ENCODE measurements at regions not wholly inside any gene's neighbourhood (a gene's known extent, or its start where the extent isn't known, plus 50 kb on each side); places are given as distances from the start of the nearest gene placed in this dataset.

DNA sequence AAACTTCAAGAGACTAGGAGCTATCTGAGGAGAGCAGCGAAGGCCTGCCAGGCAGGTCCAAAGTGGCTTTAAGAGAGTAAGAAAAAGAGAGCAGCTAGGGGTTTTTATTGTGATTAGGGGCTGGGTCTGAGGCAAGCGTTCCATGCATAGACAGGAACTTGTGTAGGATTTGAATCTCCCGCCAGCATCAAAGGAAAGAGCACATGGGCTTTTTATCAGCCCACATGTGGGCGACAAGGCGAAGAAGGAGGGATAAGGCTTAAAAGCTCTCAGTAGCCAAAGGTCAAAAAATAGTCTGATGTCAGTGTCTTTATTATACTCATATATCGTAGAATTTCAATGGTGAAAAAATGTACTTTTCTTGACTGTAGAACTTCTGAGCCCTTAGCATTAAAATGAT, 178.5 kb upstream of the TMEFF2 start:
- Histone ChIP-seq H3K36me3 (ENCODE audit: control insufficient read depth in 2 of 3, insufficient read depth in 3 of 3, low read length in 3 of 3) (no peaks in the 10 kb centered on the region), H3K9me3 (ENCODE audit: control insufficient read depth in 2 of 3, insufficient read depth in 1 of 3, low read length in 3 of 3) (no peaks in the 10 kb centered on the region), H3K4me3 (ENCODE audit: low read length in 3 of 3) (no peak overlapping the region), H3K9ac (ENCODE audit: low read length in 3 of 3) (no peak overlapping the region), H3K4me1 (ENCODE audit: control insufficient read depth in 2 of 3, insufficient read depth in 2 of 3, low read depth in 1 of 3, low read length in 3 of 3) (no peaks in the 10 kb centered on the region), H3K27me3 (ENCODE audit: control insufficient read depth, insufficient read depth, low read length) (no peaks in the 10 kb centered on the region), H3K27ac (ENCODE audit: low read depth in 2 of 2, low read length in 2 of 2) (no peak overlapping the region)
- DNase-seq (no peak), FAIRE-seq (no peak)
- intact Hi-C loops (cut with DNase I): no loop called here
- TF ChIP-seq, protein P1, sequence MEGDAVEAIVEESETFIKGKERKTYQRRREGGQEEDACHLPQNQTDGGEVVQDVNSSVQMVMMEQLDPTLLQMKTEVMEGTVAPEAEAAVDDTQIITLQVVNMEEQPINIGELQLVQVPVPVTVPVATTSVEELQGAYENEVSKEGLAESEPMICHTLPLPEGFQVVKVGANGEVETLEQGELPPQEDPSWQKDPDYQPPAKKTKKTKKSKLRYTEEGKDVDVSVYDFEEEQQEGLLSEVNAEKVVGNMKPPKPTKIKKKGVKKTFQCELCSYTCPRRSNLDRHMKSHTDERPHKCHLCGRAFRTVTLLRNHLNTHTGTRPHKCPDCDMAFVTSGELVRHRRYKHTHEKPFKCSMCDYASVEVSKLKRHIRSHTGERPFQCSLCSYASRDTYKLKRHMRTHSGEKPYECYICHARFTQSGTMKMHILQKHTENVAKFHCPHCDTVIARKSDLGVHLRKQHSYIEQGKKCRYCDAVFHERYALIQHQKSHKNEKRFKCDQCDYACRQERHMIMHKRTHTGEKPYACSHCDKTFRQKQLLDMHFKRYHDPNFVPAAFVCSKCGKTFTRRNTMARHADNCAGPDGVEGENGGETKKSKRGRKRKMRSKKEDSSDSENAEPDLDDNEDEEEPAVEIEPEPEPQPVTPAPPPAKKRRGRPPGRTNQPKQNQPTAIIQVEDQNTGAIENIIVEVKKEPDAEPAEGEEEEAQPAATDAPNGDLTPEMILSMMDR (IDR thresholded peaks at IDR 0.05; ENCODE audit: borderline replicate concordance, extremely low read depth, insufficient read depth): no peak

DNA sequence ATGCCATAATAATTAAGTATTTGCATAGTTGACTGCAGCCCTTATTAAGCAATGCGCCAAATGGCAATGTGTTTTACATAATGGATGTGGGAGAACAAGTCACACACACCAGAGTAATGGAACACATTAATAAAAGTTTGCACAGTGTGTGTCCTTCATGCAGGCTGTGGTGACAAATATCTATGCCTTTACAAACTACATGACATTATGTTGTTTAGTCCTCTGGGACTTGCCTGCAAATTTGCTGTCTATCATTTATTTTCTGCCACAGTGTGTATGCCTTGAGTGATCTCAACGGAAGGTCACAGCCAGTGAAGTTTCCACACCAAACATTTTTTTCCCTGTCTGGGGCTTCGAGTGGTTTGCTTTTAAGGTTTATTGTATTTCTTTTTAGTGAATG, 175.2 kb upstream of the TMEFF2 start:
- intact Hi-C loops (cut with DNase I): no loop called here
- FAIRE-seq (no peak), DNase-seq (no peak)

DNA sequence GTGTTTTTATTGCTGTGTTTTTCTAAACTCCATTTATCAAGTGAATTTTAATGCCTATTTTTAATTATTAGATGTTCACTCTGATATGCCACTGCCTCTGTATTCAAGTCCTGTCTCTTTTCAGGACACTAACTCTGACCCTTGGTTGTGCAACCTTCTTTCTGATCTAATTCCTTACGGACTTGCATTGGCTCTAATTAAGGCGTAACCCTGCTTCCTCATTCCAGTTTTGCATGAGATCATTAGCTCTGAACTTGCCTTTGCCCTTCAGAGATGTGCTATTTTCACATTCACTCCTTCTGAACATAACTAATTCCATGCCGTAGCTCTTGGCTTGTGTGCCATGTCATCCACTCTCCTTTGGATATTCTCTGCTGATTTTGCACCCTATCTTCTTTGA, 162.5 kb upstream of the TMEFF2 start:
- Histone ChIP-seq H3K36me3 (ENCODE audit: control insufficient read depth in 2 of 3, insufficient read depth in 3 of 3, low read length in 3 of 3) (no peaks in the 10 kb centered on the region), H3K27ac (ENCODE audit: low read depth in 2 of 2, low read length in 2 of 2) (no peak overlapping the region), H3K9me3 (ENCODE audit: control insufficient read depth in 2 of 3, insufficient read depth in 1 of 3, low read length in 3 of 3) (no peaks in the 10 kb centered on the region), H3K27me3 (ENCODE audit: control insufficient read depth, insufficient read depth, low read length) (no peaks in the 10 kb centered on the region), H3K4me3 (ENCODE audit: low read length in 3 of 3) (no peak overlapping the region), H3K9ac (ENCODE audit: low read length in 3 of 3) (no peak overlapping the region), H3K4me1 (ENCODE audit: control insufficient read depth in 2 of 3, insufficient read depth in 2 of 3, low read depth in 1 of 3, low read length in 3 of 3) (no peaks in the 10 kb centered on the region)
- intact Hi-C loops (cut with DNase I): no loop called here
- FAIRE-seq: no peak
- no peak for DNase-seq
- TF ChIP-seq, protein P1 (IDR thresholded peaks at IDR 0.05; ENCODE audit: borderline replicate concordance, extremely low read depth, insufficient read depth): no peak

More for the DNA sequence above, 175.2 kb upstream of the TMEFF2 start:
- TF ChIP-seq, protein P1 (IDR thresholded peaks at IDR 0.05; ENCODE audit: borderline replicate concordance, extremely low read depth, insufficient read depth): no peak
- H3K9ac ChIP-seq (ENCODE audit: low read length in 3 of 3): no peak overlapping the region
- no peak overlapping the region for H3K4me3 ChIP-seq (ENCODE audit: low read length in 3 of 3)
- no peaks in the 10 kb centered on the region for H3K9me3 ChIP-seq (ENCODE audit: control insufficient read depth in 2 of 3, insufficient read depth in 1 of 3, low read length in 3 of 3)
- no peaks in the 10 kb centered on the region for H3K4me1 ChIP-seq (ENCODE audit: control insufficient read depth in 2 of 3, insufficient read depth in 2 of 3, low read depth in 1 of 3, low read length in 3 of 3)
- H3K27me3 ChIP-seq (ENCODE audit: control insufficient read depth, insufficient read depth, low read length): no peaks in the 10 kb centered on the region
- no peak overlapping the region for H3K27ac ChIP-seq (ENCODE audit: low read depth in 2 of 2, low read length in 2 of 2)
- no peaks in the 10 kb centered on the region for H3K36me3 ChIP-seq (ENCODE audit: control insufficient read depth in 2 of 3, insufficient read depth in 3 of 3, low read length in 3 of 3)

DNA sequence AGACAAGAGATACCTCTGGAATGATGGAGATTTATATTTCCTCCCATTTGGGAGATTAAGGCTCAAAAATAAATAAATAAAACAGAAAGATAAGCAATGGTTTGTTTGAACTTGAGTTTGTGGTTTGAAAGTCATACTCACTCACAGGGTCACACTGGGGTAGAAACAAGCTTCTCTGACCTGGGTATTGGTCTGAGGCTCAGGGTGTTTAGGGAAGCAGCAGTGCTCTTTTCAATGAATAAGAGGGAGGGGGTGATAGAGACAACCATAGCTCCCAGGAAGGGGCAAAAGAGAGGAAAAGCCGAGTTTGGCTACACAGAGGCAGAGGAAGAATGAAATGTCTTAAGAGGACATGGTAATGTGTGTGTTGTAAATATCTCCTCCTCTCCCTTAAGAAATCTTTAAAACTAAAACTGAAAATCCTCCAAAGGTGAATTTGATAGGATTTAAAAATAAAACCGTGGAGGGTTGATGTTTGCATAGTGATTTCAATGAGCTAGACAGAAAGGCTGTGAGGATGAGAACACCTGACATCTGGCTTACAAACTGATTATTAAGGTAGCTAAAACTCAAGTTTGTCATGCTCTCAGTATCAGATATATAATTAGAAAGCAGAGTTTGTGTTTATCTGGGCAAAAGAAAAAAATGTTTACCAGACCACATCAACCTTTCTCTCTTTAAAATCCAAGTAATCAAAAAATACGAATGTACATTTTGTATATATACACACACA, 159.9 kb upstream of the TMEFF2 start:
- H3K27me3 ChIP-seq (ENCODE audit: control insufficient read depth, insufficient read depth, low read length): no peaks in the 10 kb centered on the region
- no peak overlapping the region for H3K4me3 ChIP-seq (ENCODE audit: low read length in 3 of 3)
- H3K36me3 ChIP-seq (ENCODE audit: control insufficient read depth in 2 of 3, insufficient read depth in 3 of 3, low read length in 3 of 3): no peaks in the 10 kb centered on the region
- FAIRE-seq (no peak), DNase-seq (no peak)
- no peaks in the 10 kb centered on the region for H3K4me1 ChIP-seq (ENCODE audit: control insufficient read depth in 2 of 3, insufficient read depth in 2 of 3, low read depth in 1 of 3, low read length in 3 of 3)
- TF ChIP-seq, protein P1 (IDR thresholded peaks at IDR 0.05; ENCODE audit: borderline replicate concordance, extremely low read depth, insufficient read depth): no peak
- H3K9me3 ChIP-seq (ENCODE audit: control insufficient read depth in 2 of 3, insufficient read depth in 1 of 3, low read length in 3 of 3): no peaks in the 10 kb centered on the region
- H3K27ac ChIP-seq (ENCODE audit: low read depth in 2 of 2, low read length in 2 of 2): no peak overlapping the region
- intact Hi-C loops (cut with DNase I): no loop called here
- no peak overlapping the region for H3K9ac ChIP-seq (ENCODE audit: low read length in 3 of 3)
